ENCODE measurements at regions not wholly inside any gene's neighbourhood (a gene's known extent, or its start where the extent isn't known, plus 50 kb on each side); places are given as distances from the start of the nearest gene placed in this dataset.

GRCh38 chr5:87211676-87212075 is 56.0 kb upstream of the RASA1 start:
- no peak for TF ChIP-seq CTCF (conservative IDR thresholded peaks at IDR 0.05; ENCODE audit: low read length)
- no peak for TF ChIP-seq EZH2phosphoT487 (IDR thresholded peaks at IDR 0.05; ENCODE audit: borderline replicate concordance, low read depth, low read length)

Measured in OCI-LY7 (cell line).